ENCODE measurements at regions not wholly inside any gene's neighbourhood (a gene's known extent, or its start where the extent isn't known, plus 50 kb on each side); places are given as distances from the start of the nearest gene placed in this dataset.

GRCh38 chr22:47589271-47590250 lies 827.1 kb downstream of the TBC1D22A start:
- DNase-seq, result no peak

DNA sequence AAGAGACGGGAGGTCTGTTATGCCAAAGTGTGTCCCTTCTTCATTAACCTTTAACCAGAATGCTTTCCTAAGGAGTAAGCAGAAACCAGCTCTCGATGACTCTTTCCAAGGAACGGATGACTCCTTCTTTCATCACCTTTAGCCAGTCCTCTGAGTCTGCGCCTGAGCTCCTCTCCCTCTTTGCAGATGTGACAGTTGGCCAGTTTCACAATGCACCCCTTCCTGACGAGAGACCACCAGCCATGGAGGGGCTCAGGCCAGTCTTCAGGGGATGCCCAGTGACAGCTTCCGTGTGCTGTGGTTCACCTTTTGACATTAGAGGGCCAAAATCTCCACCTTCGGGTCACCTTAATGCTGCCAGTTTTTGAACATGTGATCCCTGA lies 826.1 kb downstream of the TBC1D22A start:
- DNase-seq, result no peak

GRCh38 chr22:47587861-47588577 lies 825.6 kb downstream of the TBC1D22A start:
- DNase-seq, result no peak

DNA sequence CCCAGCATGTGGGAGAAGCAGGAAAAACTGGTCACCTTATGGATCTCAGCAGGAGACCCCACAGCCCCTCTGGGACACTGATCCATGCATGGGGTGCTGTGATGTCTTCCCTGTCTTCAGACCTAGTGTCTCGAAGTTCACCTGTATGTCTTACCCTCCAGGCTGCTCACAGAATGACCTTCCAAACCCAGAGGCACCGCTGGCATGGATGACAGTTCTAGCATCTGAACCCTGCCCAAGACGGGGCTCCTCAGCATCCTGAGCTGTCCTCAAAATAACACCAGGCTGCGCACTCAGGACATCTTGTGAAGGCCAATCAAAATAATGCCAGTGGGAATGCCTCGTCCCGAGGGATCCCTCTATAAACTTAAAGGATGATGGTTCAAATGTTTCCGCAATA lies 824.9 kb downstream of the TBC1D22A start:
- DNase-seq, result no peak

DNA sequence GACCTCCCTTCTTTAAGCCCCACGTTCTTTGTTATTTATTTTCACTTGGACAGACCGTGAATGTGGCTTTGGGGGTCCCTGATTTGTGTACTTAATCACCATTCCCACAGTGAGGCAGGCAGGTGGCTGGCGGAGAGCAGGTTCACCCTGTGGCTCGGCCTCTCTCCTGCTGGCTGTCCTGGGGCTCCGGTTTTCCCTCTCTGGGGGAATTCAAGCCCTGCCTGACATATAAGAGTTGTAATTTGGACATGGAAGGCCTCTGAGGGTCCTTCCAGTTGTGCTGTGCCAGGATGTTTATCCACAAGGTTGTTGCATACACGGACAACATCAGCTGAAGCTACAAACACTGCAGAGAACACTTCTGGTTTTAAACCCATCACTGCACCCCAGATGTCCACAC lies 824.5 kb downstream of the TBC1D22A start:
- no peak for DNase-seq

GRCh38 chr22:47586038-47586437 lies 823.6 kb downstream of the TBC1D22A start:
- DNase-seq, result no peak

DNA sequence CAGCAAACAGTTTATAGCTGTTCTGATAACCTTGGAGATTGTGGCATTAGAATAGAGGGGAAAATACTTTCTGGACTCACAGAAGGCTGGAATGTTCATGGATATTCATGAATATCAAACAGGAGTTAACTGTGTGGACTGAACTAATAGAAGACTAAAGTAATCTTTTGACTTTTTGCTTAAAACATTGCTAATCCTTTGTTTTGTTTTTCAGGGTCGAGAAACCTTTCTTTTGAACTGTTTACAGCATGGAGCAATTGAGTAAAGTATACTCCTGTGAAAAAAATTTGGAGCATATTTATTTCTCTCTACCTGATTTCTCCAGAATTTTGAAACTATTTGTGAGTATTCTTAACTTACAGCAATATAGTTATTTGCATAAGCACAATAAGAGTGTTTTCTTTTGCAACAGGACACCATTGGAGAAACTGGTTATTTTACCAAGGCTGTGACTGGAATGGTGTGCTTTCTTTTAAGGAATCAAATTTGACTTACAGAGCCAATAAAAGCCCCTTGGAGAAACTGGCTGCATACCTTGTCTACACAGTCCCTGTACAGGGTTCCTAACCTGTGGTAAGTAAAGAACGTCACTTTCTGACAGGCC lies 821.6 kb downstream of the TBC1D22A start:
- no peak for DNase-seq

- no peak for DNase-seq
Measured at GRCh38 chr22:47582067-47582466, 819.6 kb downstream of the TBC1D22A start.

- DNase-seq, result no peak
Measured at GRCh38 chr22:47580121-47580520, 817.7 kb downstream of the TBC1D22A start.

- no peak for DNase-seq
Measured at GRCh38 chr22:47576908-47577307, 814.5 kb downstream of the TBC1D22A start.

DNA sequence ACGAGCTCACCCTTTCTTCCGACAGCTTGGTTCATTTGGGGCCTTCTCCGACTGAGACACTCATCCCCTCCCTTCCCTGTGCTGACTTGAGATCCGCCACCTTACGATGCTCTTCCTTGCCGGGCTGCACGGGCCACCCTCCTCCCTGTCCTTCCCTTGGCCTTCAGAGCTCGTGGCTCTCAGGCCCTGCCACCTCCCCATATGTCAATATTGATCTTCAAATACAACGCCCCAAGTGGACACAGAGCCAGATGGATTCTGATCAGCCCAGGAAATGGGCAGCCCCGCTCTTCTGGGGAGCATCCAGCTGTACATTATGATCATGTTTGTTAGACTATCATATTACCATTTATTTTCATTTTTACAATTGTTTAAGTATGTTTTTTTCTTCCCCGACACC lies 812.8 kb downstream of the TBC1D22A start:
- DNase-seq, result no peak

GRCh38 chr22:47574556-47574955 lies 812.1 kb downstream of the TBC1D22A start:
- no peak for DNase-seq

GRCh38 chr22:47573141-47573540 lies 810.7 kb downstream of the TBC1D22A start:
- DNase-seq, result no peak

- DNase-seq, result no peak
Measured at GRCh38 chr22:47572443-47572842, 810.0 kb downstream of the TBC1D22A start.

GRCh38 chr22:47571616-47572015 lies 809.2 kb downstream of the TBC1D22A start:
- DNase-seq, result no peak

DNA sequence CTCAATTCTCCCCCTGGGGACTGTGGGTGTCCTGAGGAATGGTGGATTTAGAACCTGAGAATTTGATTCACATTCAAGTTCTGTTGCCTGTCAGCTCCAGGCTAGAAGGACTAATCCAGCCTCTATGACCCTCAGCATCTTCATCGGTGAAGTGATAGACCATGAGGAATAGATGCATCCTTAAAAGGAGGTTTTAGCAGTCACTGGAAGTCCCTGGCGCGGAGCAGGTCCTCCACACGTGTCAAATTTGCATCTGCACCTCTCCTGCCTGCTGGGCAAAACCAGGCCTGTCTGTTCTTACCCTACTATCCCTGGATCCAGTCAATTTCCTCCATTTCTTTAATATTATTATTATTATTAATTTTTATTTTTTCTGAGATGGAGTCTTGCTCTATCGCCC lies 808.4 kb downstream of the TBC1D22A start:
- DNase-seq, result no peak

DNA sequence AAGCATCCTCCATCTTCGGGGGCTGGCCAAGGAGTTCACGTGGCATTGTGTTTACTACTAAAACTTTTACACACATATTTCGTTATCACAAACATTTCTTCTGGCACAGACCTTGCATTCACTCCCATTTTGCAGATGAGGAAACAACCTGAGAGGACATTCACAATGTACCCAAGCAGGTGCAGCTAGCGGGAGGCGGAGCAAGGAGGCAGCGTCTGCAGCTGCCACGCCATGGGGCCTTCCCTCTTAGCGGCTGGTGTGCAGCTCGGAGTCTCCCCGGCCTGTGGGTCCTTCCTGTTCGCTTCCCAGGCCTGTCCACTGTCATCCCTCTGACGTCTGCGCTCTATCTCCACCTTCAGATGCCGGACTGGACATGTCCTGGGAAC lies 807.8 kb downstream of the TBC1D22A start:
- DNase-seq, result no peak

DNA sequence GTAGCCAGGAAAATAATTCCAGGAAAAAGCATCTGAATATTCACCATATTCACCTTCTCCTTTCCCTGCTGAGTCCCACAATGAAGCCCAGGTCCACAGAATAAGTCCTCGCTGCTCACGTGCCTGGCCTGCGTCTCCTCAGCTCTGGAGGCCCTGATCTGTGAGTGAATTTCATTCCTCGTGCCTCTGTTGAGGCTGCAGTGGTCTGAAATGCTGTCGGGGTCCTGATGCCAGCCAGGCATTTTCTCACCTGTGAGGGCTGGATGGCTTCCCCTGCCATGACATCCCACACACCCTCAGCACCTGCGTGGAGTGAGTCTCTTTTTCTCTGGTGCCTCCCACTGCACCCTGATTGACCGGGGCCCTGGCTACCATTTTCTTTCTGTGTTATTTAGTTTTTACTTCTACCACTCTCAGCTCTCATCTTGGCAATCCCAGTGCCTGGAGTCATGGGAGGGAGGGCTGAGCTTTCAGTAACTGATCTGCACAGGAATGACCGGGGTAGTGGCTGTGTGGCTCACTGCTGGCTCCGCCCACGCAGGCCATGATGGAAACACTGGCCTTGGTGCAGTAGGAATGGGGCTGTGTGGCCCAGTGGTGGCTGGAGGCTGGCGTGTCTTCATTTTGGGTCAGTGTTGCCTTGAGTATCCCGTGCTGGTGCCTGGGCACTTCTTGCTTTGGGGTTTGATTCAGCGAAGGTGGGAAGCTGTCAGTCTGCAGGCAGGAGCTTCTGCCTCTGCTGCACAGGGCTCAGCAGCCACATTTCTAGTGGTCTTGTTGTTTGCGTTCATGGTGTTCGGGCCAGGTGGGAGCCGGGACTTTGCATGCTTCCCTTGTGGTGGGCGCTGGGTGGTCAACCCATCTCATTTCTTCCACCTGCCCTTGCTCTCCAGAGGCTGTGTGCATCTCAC lies 807.2 kb downstream of the TBC1D22A start:
- DNase-seq, result no peak

DNA sequence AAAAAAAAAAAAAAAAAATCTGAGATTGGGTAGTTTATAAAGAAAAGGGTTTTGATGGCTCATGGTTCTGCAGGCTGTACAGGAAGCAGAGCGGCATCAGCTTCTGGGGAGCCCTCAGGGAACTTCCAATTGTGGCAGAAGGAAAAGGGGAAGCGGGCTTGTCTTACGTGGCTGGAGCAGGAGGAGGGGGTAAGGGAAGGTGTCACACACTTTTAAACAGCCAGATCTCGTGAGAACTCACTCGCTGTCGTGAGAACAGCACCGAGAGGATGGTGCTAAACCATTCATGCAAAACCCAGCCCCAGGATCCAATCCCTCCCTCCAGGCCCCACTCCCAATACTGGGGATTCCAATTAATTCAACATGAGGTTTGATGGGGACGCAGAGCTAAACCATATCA lies 806.2 kb downstream of the TBC1D22A start:
- no peak for DNase-seq

GRCh38 chr22:47567126-47568090 lies 805.0 kb downstream of the TBC1D22A start:
- no peak for DNase-seq

Data from amygdala (tissue), 56 donors.